Activated CD8-positive, alpha-beta T cell treated with anti-CD3 and anti-CD28 coated beads for 36 hours (primary cell): ENCODE measurements at regions not wholly inside any gene's neighbourhood (a gene's known extent, or its start where the extent isn't known, plus 50 kb on each side); places are given as distances from the start of the nearest gene placed in this dataset.

Experiments
- ATAC-seq: fragments of 200-7000 bp; cut with Tn5 transposase; one replicate; pipeline ENCODE4 v1.10.0; 2021; ENCODE audit warnings: mild to moderate bottlenecking, moderate library complexity
- CTCF ChIA-PET: fragments of 350-600 bp; sonication (Branson Sonifier 250); formaldehyde crosslinking; loops from one replicate; lab custom pipeline; 2021; ENCODE audit warnings: antibody characterized with exemption; lab: Charles Lee
- POLR2A ChIA-PET: fragments of 350-600 bp; sonication (Branson Sonifier 250); formaldehyde crosslinking; loops from one replicate; lab custom pipeline; 2021; ENCODE audit warnings: antibody characterized with exemption; lab: Charles Lee
- DNase-seq: peaks from one replicate; pipeline ENCODE4 v3.0.0-alpha.2; 2020
- H3K27ac Mint-ChIP-seq: one replicate; pipeline ENCODE4 v1.8.0; 2021; ENCODE audit warnings: mild to moderate bottlenecking, mixed read lengths
- H3K27me3 Mint-ChIP-seq: one replicate; pipeline ENCODE4 v1.8.0; 2021; ENCODE audit warnings: mixed read lengths
- H3K36me3 Mint-ChIP-seq: one replicate; pipeline ENCODE4 v1.8.0; 2021; ENCODE audit warnings: low read depth, mixed read lengths
- H3K4me1 Mint-ChIP-seq: one replicate; pipeline ENCODE4 v1.8.0; 2021; ENCODE audit warnings: low read depth, mixed read lengths
- H3K4me3 Mint-ChIP-seq: one replicate; pipeline ENCODE4 v1.8.0; 2021; ENCODE audit warnings: mild to moderate bottlenecking, moderate library complexity, mixed read lengths
- H3K9me3 Mint-ChIP-seq: one replicate; pipeline ENCODE4 v1.8.0; 2021; ENCODE audit warnings: mixed read lengths
- CTCF ChIP-seq: fragments of 200-600 bp; IDR thresholded peaks from one replicate; pipeline ENCODE4 v1.8.0; 2022; ENCODE audit warnings: antibody characterized with exemption, mild to moderate bottlenecking
- intact Hi-C: fragments of 100-400 bp; cut with micrococcal nuclease; formaldehyde crosslinking; loops from one replicate; pipeline ENCODE4 v1.10.0; 2022

- TF ChIP-seq CTCF, result no peak
- ATAC-seq (no peak), DNase-seq (no peak)
- POLR2A ChIA-PET, result no interaction called here
- intact Hi-C loops, result no loop called here
- Mint-ChIP-seq H3K4me1 (no peaks in the 10 kb centered on the region), H3K4me3 (no peak overlapping the region), H3K27me3 (no peaks in the 10 kb centered on the region), H3K27ac (no peak overlapping the region), H3K36me3 (no peaks in the 10 kb centered on the region), H3K9me3 (peaks cover 11% of the 10 kb centered on the region)
- CTCF ChIA-PET, result no interaction called here
These were observed 559.9 kb upstream of the SOX11 start for GRCh38 chr2:5132281-5132680.

- ATAC-seq, result no peak
- Mint-ChIP-seq H3K36me3 (no peaks in the 10 kb centered on the region), H3K4me3 (no peak overlapping the region), H3K9me3 (peaks cover 8% of the 10 kb centered on the region), H3K27me3 (no peaks in the 10 kb centered on the region), H3K4me1 (no peaks in the 10 kb centered on the region), H3K27ac (no peak overlapping the region)
- CTCF ChIA-PET, result no interaction called here
- POLR2A ChIA-PET, result no interaction called here
- intact Hi-C loops, result no loop called here
- TF ChIP-seq CTCF, result no peak
- DNase-seq, result no peak
These were observed 551.8 kb upstream of the SOX11 start for GRCh38 chr2:5140347-5140746.

- no peak for TF ChIP-seq CTCF
- ATAC-seq, result no peak
- POLR2A ChIA-PET, result no interaction called here
- H3K36me3 Mint-ChIP-seq, result no peaks in the 10 kb centered on the region
- DNase-seq, result no peak
- no peak overlapping the region for H3K4me3 Mint-ChIP-seq
- intact Hi-C loops, result no loop called here
- H3K27ac Mint-ChIP-seq, result no peak overlapping the region
- H3K4me1 Mint-ChIP-seq, result no peaks in the 10 kb centered on the region
- peaks cover 12% of the 10 kb centered on the region for H3K9me3 Mint-ChIP-seq
- no peaks in the 10 kb centered on the region for H3K27me3 Mint-ChIP-seq
- CTCF ChIA-PET, result no interaction called here
These were observed 548.0 kb upstream of the SOX11 start for GRCh38 chr2:5144159-5144558.

- Mint-ChIP-seq H3K27me3 (no peaks in the 10 kb centered on the region), H3K4me3 (no peak overlapping the region), H3K4me1 (no peaks in the 10 kb centered on the region), H3K27ac (no peak overlapping the region), H3K9me3 (peaks cover 13% of the 10 kb centered on the region), H3K36me3 (no peaks in the 10 kb centered on the region)
- ATAC-seq (no peak), DNase-seq (no peak)
- ChIA-PET CTCF (no interaction called here), POLR2A (no interaction called here)
- intact Hi-C loops, result no loop called here
- TF ChIP-seq CTCF, result no peak
These were observed 547.1 kb upstream of the SOX11 start for GRCh38 chr2:5145053-5145452.

- Mint-ChIP-seq H3K4me3 (no peak overlapping the region), H3K4me1 (no peaks in the 10 kb centered on the region), H3K27me3 (no peaks in the 10 kb centered on the region), H3K9me3 (peaks cover 13% of the 10 kb centered on the region), H3K36me3 (no peaks in the 10 kb centered on the region), H3K27ac (no peak overlapping the region)
- intact Hi-C loops, result no loop called here
- DNase-seq, result no peak
- no peak for TF ChIP-seq CTCF
- CTCF ChIA-PET, result no interaction called here
- POLR2A ChIA-PET, result no interaction called here
- ATAC-seq, result no peak
These were observed 546.4 kb upstream of the SOX11 start for GRCh38 chr2:5145801-5146200.
